GM19023 (cell line): ENCODE measurements at regions not wholly inside any gene's neighbourhood (a gene's known extent, or its start where the extent isn't known, plus 50 kb on each side); places are given as distances from the start of the nearest gene placed in this dataset.
"Not testable (repeated sequence)": the region's sequence is repeated elsewhere in the genome, so short reads cannot be mapped to it uniquely, and the experiment has no call there.

ENCODE experiments used
- ATAC-seq: cut with Tn5 transposase; IDR thresholded peaks from one replicate; pipeline ENCODE4 v1.9.1; 2021; ENCODE audit warnings: mild to moderate bottlenecking, moderate library complexity; ENCODE audit not compliant: unreplicated experiment

- ATAC-seq, result no peak
Observed at GRCh38 chr12:25682421-25682820, 129.3 kb upstream of the LMNTD1 start.

- ATAC-seq, result no peak
Observed at GRCh38 chr12:25684070-25684469, 131.0 kb upstream of the LMNTD1 start.

DNA sequence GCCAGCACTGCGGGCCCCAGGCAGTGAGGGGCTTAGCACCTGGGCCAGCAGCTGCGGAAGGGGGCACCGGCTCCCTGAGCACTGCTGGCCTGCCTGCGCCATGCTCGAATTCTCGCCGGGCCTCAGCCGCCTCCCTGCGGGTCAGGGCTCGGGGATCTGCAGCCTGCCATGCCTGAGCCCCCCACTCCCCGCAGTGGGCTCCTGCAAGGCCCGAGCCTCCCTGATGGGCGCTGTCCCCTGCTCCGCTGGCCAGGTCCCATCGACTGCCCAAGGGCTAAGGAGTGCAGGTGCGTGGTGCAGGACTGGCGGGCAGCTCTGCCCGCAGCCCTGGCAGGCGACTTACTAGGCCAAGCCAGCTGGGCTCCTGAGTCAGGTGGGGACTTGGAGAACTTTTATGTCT lies 133.3 kb upstream of the LMNTD1 start:
- ATAC-seq, result no peak

DNA sequence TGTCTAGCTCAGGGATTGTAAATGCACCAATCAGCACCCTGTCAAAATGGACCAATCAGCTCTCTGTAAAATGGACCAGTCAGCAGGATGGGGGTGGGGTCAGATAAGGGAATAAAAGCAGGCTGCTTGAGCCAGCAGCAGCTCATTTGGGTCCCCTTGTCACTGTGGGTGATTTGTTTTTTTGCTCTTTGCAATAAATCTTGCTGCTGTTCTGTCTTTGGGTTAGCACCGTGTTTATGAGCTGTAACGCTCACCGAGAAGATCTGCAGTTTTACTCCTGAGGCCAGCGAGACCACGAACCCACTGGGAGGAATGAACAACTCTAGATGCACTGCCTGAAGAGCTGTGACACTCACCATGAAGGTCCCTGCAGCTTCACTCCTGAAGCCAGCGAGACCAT lies 134.1 kb upstream of the LMNTD1 start:
- ATAC-seq, result no peak

DNA sequence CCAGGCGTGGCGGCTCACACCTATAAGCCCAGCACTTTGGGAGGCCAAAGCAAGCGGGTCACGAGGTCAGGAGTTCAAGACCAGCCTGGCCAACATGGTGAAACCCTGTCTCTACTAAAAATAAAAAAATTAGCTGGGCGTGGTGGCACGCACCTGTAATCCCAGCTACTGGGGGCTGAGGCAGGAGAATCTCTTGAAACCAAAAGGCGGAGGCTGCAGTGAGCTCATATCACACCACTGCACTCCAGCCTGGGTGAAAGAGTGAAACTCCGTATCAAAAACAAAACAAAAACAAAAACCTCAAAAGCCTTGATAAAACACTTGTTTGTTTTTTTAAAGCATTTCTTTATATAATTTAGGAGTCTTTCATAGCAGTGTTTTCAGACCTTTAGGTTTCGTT lies 135.8 kb upstream of the LMNTD1 start:
- not testable (repeated sequence) for ATAC-seq

DNA sequence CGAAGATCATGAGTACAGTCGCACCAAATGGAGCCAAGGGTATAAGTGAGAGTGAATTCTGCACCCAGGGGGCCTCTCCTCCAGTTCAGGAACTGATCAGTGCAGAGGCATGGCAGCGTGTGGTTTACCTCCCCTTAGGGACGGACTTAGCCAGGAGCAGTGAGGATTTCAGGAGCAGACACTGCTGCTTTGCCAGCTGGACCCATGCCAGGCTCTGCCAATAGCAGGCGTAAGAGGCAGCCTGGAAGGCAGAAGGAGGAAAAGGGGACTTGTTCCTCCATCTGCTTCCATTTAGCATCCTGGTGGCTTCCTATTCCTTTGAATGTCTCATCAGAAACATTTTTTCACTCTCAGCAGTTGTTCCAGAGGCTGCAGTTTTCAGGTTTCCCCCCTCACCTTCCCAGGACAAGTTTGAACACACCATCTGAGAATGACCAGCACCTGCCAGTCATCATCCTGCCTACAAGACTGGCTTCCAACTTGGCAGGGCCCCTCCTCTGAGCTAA lies 137.0 kb upstream of the LMNTD1 start:
- no peak for ATAC-seq

- no peak for ATAC-seq
Observed at GRCh38 chr12:25690996-25691864, 138.1 kb upstream of the LMNTD1 start.

GRCh38 chr12:25691865-25692114 lies 138.7 kb upstream of the LMNTD1 start:
- ATAC-seq, result no peak

GRCh38 chr12:25692115-25693035 lies 139.3 kb upstream of the LMNTD1 start:
- ATAC-seq, result no peak

DNA sequence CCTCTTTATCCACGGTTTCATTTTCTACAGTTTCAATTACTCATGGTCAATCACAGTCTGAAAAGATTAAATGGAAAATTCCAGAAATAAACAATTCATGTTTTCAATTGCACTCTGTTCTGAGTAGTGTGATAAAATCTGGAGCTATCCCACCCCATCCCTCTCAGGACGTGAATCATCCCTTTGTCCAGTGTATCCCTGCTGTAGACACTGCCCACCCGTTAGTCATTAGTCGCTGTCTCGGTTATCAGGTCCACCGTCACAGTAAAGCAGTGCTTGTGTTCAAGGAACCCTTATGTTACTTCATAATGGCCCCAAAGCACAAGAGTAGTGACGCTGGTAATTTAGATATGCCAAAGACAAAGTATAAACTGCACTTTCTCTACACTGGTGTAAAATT lies 141.0 kb upstream of the LMNTD1 start:
- ATAC-seq, result no peak

DNA sequence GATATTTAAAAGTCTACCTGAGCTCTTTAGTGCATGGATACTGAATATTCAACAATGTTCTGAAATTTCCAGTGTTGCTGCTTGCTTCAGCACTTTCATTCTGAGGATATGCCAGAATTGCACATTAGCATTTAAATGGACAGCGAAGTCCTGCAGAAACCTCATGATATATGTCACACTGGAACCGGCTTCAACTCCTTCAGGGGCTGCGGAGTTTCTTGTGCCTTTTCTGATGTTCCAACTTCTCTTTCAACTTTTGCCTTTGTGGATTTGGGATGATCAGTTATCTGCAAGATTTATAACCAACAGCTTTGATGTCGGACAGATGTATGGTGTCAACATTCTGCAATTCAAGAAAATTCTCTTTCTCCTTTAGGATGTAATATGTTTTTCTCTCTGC lies 142.5 kb upstream of the LMNTD1 start:
- ATAC-seq, result no peak

GRCh38 chr12:25698772-25699171 lies 145.7 kb upstream of the LMNTD1 start:
- ATAC-seq, result no peak

GRCh38 chr12:25699454-25699853 lies 146.4 kb upstream of the LMNTD1 start:
- no peak for ATAC-seq

- no peak for ATAC-seq
Observed at GRCh38 chr12:25701290-25701689, 148.2 kb upstream of the LMNTD1 start.

DNA sequence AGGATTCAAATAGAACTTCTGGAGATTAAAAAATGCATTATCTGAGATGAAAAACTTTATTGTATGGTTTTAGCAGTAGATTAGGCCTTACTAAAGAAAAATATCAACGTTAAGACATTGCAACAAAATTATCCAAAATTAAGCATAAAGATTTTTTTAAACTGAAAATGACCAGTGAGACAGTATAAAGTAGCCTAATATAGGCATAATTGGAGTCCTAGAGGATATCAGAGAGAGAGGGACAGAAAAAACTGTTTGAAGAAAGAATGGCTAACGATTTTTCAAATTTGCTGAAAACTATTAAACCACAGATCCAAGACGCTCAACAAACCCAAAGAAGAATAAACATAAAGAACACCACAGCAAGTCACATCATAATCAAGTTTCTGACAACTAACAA lies 149.5 kb upstream of the LMNTD1 start:
- ATAC-seq, result no peak

DNA sequence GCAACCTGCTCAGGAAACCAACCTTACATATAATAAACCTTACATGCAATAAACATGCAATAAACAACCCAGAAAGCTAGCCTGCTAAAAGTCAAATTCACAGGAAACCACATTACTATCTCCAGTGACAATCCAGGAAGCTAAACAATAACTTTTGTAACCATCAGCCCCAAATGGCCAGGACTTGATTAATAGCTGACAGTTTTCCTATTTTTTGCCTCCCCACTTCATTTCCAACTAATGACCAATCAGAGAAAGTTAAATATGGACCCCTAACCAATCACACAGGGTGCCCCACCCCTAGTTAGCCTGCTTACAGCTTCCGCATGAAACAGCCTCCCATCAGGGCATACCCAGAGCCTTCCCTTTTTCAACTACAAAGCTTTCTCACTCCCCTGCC lies 152.2 kb upstream of the LMNTD1 start:
- no peak for ATAC-seq

GRCh38 chr12:25706646-25707045 lies 153.6 kb upstream of the LMNTD1 start:
- not testable (repeated sequence) for ATAC-seq

DNA sequence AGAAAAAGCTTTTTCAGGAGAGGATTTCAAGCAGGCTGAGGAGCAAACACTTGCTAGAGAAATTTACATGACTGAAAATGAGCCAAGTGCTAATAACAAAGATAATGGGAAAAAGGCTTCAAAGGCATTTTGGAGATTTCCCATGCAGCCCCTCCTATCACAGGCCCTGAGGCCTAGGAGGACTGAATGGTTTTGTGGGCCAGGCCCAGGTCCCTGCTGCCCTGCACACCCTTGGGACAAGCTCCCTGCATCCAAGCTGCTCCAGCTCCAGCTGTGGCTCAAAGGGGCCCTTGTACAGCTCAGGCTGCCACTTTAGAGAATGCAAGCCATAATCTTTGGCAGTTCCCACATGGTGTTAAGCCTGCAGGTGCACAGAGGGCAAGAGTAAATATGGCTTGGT lies 154.0 kb upstream of the LMNTD1 start:
- ATAC-seq, result no peak

DNA sequence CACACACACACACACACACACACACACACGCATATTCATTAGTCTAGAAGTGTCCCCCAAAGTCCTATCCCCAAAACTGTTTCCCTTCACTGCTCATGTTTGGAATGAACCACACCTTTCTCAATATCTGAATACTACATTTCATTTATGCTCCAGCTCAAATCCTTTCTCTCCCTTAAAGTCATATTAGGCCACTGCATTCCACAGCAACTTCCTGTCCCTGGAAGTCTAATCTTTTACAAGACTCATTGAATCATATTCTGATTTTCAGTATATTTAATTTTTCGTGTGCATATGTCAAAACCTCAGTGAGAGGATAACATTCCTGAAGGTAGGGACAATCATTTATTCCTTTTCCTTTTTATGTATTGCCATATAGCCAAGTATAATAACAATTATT lies 155.6 kb upstream of the LMNTD1 start:
- no peak for ATAC-seq

DNA sequence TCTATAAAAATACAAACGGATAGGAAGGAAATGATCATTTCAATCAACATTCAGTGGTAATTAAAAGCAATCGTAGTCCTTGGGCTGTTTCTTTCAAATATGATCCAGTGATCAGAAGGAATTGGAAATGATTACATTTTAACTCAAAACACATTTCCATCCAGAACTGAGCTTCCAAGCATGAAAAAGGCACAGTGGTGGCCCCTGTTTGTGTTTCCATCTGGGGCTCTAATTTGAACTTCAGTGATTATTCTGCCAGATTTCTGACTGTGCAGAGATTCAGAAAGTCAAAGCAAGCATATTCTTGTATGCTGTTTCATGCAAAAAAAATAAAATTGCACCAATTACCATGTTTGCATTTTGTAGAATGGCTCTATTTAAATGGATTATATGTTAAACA lies 157.0 kb upstream of the LMNTD1 start:
- ATAC-seq, result no peak

GRCh38 chr12:25710938-25711605 lies 158.0 kb upstream of the LMNTD1 start:
- ATAC-seq, result not testable (repeated sequence)
